Activated T-cell treated with anti-CD3 and anti-CD28 coated beads for 1 hour (primary cell): ENCODE measurements at regions not wholly inside any gene's neighbourhood (a gene's known extent, or its start where the extent isn't known, plus 50 kb on each side); places are given as distances from the start of the nearest gene placed in this dataset.
A peak's percentile ranks its signal among the peaks of the same experiment; 100 is the strongest.
"Not testable (repeated sequence)": the region's sequence is repeated elsewhere in the genome, so short reads cannot be mapped to it uniquely, and the experiment has no call there.

ENCODE experiments used
- DNase-seq: peaks from one replicate; pipeline ENCODE4 v3.0.0-alpha.2; 2020; ENCODE audit warnings: low read depth

DNA sequence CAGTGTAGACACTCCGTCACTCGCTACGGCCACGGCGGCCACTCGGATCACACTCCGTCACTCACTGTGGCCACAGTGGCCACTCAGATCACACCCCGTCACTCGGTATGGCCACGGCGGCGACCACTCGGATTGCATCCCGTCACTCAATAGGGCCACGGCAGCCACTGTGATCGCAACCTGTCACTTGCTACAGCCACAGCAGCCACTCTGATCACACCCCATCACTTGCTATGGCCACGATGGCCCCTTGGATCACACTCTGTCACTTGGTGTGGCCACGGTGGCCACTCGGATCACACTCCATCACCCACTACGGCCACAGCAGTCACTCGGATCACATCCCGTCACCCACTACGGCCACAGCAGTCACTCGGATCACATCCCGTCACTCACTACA is 175.3 kb downstream of the LAT start:
- not testable (repeated sequence) for DNase-seq

- DNase-seq = not testable (repeated sequence)
Measured at GRCh38 chr16:29159603-29160002, 174.8 kb downstream of the LAT start.

DNA sequence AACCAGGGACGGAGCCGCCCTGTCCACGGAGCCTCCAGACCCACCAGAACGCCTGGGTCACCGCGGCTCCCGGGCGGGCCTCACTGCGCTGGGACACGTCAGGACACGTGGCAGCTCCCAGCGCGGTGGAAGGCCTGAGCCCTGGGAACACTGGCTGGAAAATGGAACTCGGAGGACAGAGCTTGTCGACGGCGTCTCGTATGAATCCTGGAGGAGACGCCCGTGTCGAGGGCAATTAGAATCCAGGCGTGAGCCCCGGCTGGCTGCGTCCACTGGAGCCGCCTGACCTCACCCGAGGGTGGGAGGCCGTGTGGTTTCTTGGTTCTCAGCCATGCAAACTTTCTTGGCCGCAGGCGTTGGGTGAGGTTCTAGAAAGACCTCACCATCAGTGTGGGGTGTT is 173.9 kb downstream of the LAT start:
- no peak for DNase-seq

DNA sequence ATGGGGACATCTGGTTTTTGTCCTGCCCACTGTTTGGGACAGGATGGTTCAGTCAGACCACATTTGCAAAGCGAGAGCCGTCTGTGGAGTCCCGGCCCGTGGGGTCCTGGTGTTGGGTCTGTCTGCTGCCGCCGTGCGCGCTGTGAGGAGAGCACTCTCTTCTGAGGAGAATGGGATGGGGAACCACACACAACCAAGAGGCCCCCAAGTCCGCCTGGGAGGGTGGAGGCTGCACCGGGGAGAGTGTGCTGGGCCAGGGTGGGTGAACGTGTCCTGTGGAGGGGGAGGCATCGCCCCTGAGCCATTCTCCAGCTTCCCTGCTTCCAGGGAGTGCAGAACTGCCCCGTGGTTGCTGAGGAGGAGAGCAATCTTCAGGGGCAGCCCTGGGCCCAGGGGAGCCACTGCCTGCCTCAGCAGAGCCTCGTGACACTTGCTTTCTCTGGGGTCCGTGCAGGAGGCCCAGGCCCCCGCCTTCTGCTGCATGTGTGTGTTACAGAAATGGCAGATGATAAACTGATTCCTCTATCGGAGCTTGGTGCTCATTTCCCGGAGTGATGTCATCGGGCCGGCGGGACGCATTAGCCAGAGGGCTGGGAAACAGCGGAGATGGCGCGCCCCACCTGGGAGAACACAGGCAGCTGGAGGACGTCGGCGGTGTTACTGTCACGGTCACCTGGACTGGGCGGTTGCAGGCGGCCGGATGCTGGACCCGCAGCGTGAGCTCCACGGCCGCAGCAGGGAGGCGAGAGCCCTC is 173.4 kb downstream of the LAT start:
- not testable (repeated sequence) for DNase-seq

DNA sequence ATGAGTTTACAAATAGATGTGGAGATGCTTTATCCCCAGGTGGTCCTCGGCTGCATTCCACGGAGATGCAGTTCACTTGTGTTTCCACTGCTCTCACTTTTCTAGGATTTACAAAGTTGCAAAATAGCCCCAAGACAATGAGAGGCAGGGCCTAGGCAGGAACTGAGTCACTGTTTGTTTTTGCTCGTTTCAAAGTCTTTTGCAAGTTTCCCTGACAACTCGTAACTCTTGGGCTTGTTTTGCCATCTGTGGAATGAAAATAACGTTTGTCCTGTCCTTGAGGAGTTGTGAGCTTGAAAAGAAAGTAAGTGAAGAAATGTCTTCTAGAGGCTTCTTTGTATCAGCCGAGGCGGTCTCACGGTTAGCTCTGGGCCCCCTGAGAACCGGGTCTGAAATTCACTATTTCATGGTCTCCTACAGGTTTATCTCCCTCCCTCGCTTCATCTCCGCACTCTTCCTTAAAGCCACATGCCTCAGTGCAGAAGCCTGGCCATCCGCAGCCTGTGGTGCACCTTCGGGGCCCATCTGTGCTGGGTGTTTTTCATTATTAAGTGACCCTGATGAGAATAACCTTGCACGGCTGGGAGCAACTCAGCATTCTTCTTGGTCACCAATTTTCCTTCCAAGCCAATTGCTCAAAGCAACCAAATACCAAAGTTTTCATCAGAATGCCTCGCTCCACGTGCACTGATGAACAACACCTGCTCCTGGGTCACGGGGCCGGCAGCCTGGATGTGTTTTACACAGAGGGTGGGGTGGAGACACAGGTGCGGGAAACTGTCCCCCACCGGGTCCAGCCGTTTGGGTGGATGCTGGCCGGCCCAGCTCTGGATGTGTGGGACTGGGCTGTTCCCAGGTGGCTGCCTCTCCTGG is 172.4 kb downstream of the LAT start:
- not testable (repeated sequence) for DNase-seq

- no peak for DNase-seq
Measured at GRCh38 chr16:29156511-29156910, 171.7 kb downstream of the LAT start.

DNA sequence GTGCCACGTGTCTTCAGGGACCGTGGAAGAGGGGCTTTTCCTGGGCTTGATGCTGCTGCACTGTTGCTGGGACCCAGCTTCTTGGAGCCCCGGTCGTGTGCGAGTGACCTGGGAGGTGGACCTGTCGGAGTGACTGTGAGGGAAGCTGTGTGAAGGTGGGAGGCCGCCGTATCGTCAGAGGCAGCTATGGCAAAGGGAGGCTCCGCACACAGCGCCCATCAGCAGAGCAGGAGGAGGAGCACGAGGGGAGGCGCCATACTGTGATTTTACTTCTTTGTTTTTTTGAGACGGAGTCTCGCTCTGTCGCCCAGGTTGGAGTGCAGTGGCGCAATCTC is 171.0 kb downstream of the LAT start:
- not testable (repeated sequence) for DNase-seq

DNA sequence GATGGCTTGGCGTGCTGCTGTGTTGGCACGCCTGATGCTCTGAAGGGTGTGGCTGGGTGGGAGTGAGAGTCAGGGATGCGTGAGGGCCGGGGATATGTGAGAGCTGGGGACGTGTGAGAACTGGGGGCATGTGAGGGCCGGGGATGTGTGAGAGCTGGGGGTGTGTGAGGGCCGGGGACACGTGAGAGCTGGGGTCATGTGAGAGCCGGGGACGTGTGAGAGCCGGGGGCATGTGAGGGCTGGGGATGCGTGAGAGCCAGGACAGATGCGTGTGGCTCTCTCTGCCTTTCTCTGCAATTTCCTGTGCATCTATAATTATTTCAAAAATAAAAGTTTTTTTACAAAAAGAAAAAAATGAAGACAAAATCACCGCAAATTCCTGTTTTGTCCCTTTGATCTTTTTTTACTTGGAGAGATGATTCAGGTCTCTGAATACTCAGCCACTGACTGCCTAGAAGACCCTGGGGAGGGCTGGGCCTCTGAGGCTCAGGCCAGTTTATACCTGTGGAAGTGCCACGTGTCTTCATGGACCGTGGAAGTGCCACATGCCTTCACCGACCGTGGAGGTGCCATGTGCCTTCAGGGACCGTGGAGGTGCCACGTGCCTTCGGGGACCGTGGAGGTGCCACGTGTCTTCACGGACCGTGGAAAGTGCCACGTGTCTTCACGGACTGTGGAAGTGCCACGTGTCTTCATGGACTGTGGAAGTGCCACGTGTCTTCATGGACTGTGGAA is 170.4 kb downstream of the LAT start:
- not testable (repeated sequence) for DNase-seq

GRCh38 chr16:29154676-29155121 is 169.8 kb downstream of the LAT start:
- DNase-seq = no peak

DNA sequence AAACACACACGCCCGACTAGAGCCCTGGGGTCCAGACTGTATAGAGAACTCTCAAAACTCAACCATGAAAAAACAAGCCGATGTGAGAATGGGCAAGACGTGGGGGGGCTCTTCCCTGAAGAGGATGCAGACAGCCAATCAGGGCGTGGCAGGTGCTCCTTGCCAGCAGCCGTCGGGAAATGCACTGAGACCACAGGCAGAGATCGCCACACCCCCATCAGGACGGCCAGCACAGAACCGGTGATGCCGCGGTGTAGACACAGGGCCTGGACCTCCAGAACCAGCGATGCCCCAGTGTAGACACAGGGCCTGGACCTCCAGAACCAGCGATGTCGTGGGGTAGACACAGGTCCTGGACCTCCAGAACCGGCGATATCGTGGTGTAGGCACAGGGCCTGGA is 169.2 kb downstream of the LAT start:
- no peak for DNase-seq

DNA sequence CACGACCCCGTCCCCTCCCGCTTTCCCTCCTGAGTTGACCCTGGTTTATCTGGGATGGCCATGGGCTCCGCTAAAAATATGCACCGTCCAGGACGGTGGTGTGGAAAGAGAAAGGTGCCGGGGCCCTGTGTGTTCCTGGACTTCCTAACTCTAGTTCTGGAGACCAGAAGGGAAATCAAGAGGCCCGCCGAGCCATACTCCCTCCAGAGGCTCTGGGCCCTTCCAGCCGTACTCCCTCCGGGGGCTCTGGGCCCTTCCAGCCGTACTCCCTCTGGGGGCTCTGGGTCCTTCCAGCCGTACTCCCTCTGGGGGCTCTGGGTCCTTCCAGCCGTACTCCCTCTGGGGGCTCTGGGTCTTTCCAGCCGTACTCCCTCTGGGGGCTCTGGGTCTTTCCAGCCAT is 168.5 kb downstream of the LAT start:
- not testable (repeated sequence) for DNase-seq

DNA sequence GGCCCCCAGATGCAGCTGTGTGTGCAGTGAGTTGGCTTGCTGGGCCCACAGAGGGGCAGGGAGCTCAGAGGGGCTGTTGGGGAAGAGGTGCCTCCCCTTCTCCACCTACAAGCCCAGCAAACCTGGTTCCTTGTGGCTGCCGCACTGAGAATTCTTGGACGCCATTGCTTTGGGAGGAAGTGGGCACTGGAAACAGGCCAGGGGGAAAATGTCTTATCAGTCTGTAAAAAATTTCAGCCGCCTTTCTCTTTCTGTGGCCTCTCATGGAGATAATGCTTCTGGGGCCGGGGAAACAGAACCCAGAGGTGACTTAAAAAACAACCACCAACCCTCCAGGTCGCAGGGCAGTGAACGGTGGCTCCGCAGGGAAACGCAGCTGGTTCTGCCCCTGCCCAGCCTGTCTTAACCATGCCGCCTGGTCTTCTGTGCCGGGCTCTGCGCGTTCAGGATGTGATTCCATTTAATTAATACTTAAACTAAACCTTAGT is 167.7 kb downstream of the LAT start:
- not testable (repeated sequence) for DNase-seq

- no peak for DNase-seq
Measured at GRCh38 chr16:29151317-29151716, 166.5 kb downstream of the LAT start.

GRCh38 chr16:29149912-29150311 is 165.1 kb downstream of the LAT start:
- DNase-seq = not testable (repeated sequence)

DNA sequence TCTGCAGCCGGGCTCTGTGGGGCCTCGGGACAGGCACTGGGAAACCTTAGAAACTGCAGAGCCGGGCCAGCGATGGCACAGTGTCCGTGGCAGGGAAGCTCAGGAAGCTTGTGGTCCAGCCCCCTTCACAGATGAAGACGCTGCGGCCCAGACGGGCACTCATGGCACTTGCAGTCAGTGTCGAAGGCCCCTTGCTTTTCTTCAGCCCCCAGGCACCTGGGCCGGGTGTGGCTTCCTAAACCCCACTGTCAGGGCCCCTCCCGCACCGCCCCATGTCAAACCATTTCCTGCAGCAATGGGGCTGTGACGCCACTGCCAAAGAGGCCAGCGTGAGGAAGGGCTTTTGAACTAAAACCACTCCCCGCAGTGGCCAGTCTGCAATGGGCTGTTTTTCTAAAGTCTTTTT is 164.0 kb downstream of the LAT start:
- DNase-seq = peak; percentile 59

DNA sequence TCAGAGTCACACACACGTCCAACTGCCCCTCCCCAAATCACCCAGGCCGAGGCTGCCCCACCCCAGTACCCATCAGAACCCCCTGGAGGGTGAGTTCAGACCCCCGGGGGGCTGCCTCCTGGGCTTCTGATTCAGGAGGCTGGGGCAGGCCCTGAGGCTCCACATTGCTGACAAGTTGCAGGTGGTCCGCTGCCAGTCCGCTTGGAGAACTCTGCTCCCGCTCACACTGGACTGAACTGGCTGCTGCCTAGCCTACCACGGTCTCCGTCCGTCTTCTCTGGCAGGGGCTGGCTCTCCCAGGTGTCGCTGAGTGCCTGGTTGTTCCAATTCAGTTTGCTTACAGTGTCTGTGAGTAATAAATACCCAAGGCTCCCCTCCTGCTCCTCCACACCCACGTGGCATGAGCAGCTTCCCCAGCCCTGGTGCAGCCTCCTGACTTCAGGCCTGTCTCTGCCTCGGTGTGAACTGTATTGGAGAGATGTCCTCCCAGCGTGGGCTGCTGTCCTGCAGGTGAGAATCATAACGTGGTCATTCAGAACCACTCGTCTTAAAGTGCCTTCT is 163.4 kb downstream of the LAT start:
- DNase-seq = peak; percentile 25

GRCh38 chr16:29147710-29148109 is 162.9 kb downstream of the LAT start:
- not testable (repeated sequence) for DNase-seq

DNA sequence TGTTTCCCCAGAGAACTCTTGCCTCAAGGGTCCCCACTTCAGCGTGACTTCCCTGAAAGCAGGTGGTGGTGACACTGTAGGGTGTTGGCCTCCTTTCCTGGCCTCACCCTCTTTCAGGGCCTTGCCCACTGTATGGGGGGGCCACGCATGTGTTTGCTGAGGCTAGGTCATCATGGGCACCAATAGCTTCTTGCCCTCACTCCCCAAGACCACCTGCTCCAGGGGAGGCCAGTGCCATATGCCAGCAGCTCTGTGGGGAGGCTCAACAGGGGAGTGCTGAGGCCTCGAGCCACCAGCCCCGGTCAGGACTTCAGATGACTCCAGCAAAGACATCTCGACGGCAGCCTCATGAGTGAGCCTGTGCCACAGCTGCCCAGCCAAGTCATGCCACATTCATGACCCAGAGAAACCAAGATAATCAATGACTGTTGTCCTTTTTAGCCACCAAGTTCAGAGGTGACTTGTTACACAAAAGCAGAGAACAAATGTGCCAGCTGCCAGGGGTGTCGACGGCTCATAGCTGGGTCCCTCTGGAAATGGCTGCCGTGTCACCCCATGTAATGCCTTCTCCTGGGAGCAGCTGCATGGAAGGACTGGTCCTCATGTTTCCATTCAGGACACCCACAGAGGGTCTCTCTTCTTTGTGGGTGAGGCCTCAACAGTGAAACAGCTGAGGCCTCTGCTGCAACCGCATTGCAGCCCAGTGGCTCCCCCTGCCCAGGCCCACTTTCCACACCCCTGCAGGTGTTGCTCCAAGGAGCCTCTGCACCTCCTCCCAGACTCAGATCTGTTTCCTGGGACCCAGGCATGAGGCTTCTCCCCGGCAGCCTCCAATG is 162.2 kb downstream of the LAT start:
- DNase-seq = not testable (repeated sequence)

DNA sequence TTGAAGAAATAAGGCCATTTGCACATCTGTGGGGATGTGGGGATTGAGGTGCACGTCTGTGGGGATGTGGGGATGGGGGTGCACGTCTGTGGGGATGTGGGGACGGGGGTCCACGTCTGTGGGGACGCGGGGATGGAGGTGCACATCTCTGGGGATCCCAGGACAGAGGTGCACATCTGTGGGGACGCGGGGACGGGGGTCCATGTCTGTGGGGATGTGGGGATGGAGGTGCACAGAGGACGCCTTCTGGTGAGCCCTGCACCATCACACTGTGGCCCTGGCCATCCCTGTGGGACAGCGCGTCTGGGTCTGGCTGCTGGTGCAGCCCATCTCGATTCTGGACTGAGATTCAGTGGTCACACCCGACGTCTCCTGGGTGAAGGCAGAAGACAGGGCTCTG is 161.4 kb downstream of the LAT start:
- no peak for DNase-seq

DNA sequence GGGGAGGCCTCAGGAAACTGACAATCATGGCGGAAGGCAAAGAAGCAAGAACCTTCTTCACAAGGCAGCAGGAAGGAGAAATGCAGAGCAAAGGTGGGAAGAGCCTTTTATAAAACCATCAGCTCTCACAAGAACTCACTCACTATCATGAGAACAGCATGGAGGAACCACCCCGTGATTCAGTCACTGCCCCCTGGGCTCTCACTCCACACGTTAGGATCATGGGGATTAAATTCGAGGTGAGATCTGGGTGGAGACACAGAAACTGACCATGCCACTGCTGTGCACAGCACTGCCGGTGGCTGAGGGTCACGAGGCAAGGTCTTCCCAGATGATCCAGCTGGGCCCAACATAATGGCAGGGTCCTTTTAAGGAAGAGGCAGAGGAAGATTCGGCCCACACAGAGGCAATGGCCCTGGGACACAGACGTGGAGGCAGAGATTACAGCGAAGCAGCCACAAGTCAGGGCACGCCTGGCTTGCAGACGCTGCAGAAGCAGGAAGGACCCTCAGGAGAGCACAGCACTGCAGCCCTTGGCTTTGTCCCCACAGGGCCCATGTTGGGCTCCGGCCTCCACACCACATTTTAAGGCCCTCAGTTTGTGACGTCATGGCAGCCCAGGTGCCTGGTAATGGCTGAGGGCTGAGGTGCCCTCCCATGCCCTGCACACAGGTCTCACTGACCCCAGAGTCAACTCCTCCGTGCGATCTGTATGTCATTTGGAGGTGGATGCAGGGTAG is 160.8 kb downstream of the LAT start:
- DNase-seq = not testable (repeated sequence)
